ENCODE measurements at regions not wholly inside any gene's neighbourhood (a gene's known extent, or its start where the extent isn't known, plus 50 kb on each side); places are given as distances from the start of the nearest gene placed in this dataset.
A peak's percentile ranks its signal among the peaks of the same experiment; 100 is the strongest.

DNA sequence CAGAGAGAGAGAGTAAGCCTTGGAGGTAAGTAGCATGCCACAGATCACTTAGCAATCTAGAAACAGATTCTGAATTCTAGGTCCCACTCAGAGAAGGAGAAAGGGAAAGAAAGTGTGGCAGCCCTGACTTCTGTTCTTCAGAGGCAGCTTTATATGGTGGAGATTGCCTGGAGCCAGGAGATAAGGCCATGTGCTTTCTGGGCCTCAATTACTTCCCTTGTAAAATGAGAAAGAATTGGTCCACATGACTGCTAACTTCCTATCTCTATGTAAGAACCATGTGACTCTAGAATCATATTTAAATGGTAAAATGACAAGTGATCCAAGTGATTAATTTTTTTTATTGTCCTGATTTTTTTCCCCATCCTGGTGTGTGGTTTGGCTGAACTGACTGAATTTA, 64.1 kb downstream of the HHEX start:
- H3K9me3 ChIP-seq = no peaks in the 10 kb centered on the region
- intact Hi-C loops (cut with DNase I) = no loop called here
- TF ChIP-seq POLR2A (IDR thresholded peaks at IDR 0.05) = no peak
- TF ChIP-seq, protein P1, sequence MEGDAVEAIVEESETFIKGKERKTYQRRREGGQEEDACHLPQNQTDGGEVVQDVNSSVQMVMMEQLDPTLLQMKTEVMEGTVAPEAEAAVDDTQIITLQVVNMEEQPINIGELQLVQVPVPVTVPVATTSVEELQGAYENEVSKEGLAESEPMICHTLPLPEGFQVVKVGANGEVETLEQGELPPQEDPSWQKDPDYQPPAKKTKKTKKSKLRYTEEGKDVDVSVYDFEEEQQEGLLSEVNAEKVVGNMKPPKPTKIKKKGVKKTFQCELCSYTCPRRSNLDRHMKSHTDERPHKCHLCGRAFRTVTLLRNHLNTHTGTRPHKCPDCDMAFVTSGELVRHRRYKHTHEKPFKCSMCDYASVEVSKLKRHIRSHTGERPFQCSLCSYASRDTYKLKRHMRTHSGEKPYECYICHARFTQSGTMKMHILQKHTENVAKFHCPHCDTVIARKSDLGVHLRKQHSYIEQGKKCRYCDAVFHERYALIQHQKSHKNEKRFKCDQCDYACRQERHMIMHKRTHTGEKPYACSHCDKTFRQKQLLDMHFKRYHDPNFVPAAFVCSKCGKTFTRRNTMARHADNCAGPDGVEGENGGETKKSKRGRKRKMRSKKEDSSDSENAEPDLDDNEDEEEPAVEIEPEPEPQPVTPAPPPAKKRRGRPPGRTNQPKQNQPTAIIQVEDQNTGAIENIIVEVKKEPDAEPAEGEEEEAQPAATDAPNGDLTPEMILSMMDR (IDR thresholded peaks at IDR 0.05) = no peak
- no peak overlapping the region for H3K4me3 ChIP-seq
- no peak overlapping the region for H3K27ac ChIP-seq
- no peaks in the 10 kb centered on the region for H3K4me1 ChIP-seq
- ATAC-seq = no peak
- no peaks in the 10 kb centered on the region for H3K36me3 ChIP-seq (replicated peaks in 1 of 2; ENCODE audit: insufficient read depth in 1 of 2, low read depth in 2 of 2)
- H3K27me3 ChIP-seq = no peaks in the 10 kb centered on the region
- DNase-seq = no peak

DNA sequence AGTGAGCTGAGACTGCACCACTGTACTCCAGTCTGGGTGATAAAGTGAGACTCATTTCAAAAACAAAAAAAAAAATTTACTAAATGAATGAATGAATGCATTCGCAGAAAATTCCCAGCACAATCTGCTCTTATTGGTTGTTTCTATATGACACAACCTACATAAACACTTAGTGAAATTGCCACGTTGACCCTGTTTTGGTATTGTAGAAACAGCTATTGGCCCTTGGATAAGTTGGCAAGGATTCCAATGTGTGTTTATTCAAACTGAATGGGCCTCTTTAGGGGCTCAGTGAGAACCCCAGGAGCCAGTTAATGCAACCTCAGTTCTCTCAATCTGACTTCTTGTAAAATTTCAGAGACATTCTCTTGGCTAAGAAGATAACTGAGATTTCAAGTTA, 66.0 kb downstream of the HHEX start:
- Histone ChIP-seq H3K9me3 (no peaks in the 10 kb centered on the region), H3K27me3 (no peaks in the 10 kb centered on the region), H3K4me3 (no peak overlapping the region), H3K36me3 (replicated peaks in 1 of 2; ENCODE audit: insufficient read depth in 1 of 2, low read depth in 2 of 2) (no peaks in the 10 kb centered on the region), H3K27ac (no peak overlapping the region), H3K4me1 (no peaks in the 10 kb centered on the region)
- WGBS, 2 donors = 76 to 83% methylated on average over 2 of the region's 2 CpGs
- intact Hi-C loops (cut with DNase I) = no loop called here
- TF ChIP-seq, protein P1 (IDR thresholded peaks at IDR 0.05) = no peak
- no peak for TF ChIP-seq POLR2A (IDR thresholded peaks at IDR 0.05)
- ATAC-seq (no peak), DNase-seq (no peak)

DNA sequence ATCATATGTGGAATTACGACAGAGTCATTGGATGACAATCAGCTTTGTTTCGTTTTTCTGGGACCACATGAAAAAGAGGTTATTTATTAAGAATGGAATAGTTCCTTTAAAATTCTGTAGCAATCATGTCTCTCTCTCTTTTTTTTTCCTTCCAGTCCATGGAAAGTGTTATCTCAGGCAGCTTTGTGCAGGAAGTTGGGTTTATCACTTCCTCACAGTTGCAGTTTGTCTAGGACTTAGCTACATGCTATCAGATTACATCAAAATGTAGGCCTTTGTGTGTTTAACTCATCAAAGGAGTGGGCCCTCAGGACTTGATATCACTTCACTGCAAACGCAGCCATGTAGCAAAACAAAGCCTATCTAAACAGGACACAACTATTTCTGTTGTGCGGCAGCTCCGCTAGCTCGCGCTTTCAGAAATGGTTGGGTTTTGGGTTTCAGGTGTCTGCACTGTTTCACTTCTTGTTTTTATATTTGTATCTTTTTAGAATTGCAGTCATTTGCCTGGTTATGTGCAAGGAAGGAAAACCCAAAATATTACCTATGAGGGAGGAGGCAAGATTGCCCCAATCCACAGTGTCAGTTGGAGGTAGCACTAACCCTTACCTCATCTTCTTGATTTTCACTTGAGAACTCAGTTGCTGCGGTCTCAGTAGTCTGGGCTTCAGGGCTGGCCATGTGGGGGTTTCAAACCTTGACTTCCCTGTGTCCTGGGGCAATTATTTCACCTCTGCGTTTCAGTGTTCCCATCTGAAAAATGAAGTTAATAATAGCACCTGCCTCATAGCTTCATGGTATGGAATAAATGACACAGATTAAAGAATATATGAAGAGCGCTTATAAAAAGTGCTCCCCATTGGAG, 66.7 kb downstream of the HHEX start:
- Histone ChIP-seq H3K4me3 (no peak overlapping the region), H3K36me3 (replicated peaks in 1 of 2; ENCODE audit: insufficient read depth in 1 of 2, low read depth in 2 of 2) (no peaks in the 10 kb centered on the region), H3K9me3 (no peaks in the 10 kb centered on the region), H3K27me3 (no peaks in the 10 kb centered on the region), H3K27ac (no peak overlapping the region), H3K4me1 (no peaks in the 10 kb centered on the region)
- no peak for ATAC-seq
- WGBS, 2 donors = 72 to 79% methylated on average over 10 of the region's 10 CpGs
- TF ChIP-seq, protein P1 (IDR thresholded peaks at IDR 0.05) = no peak
- no peak for TF ChIP-seq POLR2A (IDR thresholded peaks at IDR 0.05)
- intact Hi-C loops (cut with DNase I) = no loop called here
- DNase-seq = no peak

DNA sequence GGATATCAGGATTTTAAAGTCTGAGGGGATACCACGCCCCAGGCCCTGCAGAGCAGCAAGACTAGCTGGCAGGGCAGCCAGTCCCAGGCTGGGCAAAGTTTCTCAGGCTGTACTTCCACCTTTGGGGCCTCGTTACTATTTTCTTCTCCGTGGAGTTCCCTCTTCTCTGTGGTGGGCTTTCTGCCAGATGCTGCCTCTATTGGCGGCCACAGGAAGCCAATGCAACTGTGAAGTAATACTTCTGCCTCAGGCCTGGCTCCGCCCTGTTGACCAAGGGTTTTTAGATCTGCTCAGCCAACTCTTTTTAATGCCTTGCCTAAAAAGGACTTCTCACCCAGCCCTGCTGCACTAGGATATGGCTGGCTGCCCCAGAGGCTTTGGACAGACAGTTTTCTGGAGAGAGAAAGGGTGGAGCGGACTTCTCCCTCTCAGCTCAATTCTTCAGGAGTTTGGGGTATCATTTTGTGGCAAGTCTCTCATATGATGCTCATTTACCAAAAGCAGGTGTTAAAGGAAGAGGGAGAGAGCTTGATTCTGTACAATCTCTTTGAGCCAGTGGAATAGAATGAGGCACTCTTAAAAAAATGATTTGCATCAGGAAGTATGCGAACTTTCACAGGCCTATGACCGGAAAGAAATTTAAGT, 67.4 kb downstream of the HHEX start:
- intact Hi-C loops (cut with DNase I) = no loop called here
- Histone ChIP-seq H3K4me3 (no peak overlapping the region), H3K4me1 (no peaks in the 10 kb centered on the region)

More for the DNA sequence above, 67.4 kb downstream of the HHEX start:
- 63 to 73% methylated on average over 8 of the region's 8 CpGs for WGBS, 2 donors
- H3K9me3 ChIP-seq = no peaks in the 10 kb centered on the region
- no peak overlapping the region for H3K27ac ChIP-seq
- no peak for ATAC-seq
- H3K36me3 ChIP-seq (replicated peaks in 1 of 2; ENCODE audit: insufficient read depth in 1 of 2, low read depth in 2 of 2) = no peaks in the 10 kb centered on the region
- TF ChIP-seq POLR2A (IDR thresholded peaks at IDR 0.05) = no peak
- TF ChIP-seq, protein P1 (IDR thresholded peaks at IDR 0.05) = no peak
- H3K27me3 ChIP-seq = no peaks in the 10 kb centered on the region
- peak; percentile 22 to 79 (median 53) for DNase-seq

All from body of pancreas (tissue), 4 donors.